ENCODE measurements at regions not wholly inside any gene's neighbourhood (a gene's known extent, or its start where the extent isn't known, plus 50 kb on each side); places are given as distances from the start of the nearest gene placed in this dataset.

DNA sequence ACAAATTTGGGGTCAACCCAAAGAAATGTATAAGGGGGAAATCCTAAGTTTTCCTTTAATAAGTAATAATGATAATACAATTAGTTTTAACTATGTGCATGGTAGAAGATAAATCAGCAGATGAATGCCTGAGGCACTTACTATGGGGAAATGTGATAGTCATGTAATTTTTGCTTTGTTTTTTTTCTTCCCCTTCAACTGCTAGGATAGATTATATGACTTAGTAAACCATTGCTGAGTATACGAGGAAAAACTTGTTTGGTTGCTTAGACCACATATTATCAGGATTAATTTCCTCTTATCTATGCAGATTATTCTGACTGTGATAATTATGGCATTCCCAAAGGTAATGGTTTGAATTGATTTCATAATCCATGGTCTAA, 181.1 kb downstream of the TGFB2 start:
- DNase-seq, result no peak

DNA sequence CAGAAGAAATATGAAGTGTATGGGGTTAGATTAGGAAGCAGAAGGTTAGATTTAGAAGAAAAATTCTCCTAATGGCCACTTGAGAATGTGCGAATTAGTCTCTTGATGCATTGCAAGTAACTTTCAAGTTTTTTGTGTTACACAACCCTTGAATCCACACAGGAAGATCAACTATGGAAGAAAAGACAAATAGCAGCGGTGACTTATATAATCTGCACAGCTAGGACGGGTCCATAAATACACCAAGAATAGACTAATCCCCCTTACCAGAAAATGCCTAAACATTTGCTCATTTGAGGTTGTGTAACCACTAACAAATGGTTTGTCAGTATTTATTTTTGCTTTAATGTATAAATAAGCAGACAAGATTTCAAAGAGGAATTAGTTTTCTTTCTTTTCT, 182.6 kb downstream of the TGFB2 start:
- no peak for DNase-seq

DNA sequence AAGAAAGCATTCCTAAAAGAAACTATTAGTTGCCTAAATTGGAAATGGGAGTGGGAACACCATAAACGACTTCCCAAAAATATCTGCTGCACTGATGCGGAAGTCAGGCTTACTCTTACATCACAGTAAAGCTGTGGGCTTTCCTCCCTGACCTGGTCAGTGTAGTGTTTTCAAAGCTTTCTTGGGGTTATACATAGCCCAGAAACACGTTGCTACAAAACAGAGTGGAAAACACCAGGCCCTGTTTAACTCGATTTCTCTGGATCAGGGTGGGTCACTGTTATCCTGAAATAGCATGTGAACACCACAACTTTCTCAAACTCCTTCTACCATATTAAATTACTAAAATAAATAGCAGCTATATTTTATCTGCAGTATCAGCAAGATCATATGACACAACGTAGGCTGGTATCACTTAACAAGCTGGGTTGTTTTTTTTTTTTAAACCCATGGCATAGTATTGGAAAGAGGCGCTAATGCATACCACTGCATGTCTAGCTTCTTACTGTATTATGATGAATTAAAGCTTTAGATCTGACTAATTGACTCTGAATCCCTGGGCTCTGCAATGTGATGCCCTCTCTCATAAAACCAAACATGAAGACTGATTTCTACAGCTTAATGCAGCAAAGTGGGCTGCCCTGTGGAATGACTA, 184.6 kb downstream of the TGFB2 start:
- DNase-seq, result no peak

DNA sequence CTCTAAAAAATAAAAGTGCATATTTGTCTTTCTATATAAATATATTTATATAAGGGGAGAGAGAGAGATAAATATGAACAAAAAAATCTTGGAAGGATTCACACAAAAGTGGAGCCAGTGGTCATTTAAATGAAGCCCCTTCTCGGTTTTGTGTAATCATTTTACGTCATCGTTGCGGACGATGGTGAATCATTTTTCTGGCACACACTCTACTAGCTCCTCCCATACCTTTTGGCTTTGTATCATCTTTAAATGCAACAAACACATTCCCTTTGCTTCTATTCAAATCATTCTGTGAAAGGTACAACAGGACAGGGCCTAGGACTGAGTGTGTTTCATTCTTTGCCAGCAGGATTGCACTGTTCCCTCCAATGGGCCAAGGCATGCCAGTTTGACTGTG, 186.8 kb downstream of the TGFB2 start:
- no peak for DNase-seq

DNA sequence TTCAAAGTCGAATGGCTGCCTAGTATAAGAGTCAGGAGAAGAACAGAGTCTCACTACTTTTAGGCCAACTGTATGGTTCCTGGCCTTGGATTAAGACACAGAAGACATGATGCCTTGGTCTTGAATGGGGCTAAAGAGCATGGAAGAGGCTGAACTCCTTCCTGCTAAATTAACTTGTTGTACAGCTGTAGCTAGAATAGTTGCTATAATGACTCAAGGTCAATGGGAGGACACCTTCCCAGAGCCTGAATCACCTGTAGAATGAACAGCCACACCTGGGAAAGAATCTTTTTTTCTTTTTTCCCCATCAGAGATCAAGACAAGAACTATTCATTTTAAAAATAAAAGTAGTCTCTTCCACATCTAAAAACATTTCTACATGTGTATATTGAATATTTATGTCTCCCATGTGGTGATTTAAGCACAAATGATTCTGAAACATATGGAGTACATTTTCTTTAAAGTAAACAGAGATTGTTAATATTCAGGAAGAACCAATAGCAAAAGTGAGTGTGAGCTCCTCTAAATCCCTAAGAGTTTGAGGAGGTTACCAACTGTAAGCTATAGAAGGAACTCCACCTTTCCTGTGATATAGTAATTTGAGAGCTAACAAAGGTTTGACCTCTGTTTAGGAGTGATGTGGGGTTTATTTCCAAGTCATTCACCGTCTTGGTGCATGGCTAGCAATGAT, 191.3 kb downstream of the TGFB2 start:
- DNase-seq, result no peak

DNA sequence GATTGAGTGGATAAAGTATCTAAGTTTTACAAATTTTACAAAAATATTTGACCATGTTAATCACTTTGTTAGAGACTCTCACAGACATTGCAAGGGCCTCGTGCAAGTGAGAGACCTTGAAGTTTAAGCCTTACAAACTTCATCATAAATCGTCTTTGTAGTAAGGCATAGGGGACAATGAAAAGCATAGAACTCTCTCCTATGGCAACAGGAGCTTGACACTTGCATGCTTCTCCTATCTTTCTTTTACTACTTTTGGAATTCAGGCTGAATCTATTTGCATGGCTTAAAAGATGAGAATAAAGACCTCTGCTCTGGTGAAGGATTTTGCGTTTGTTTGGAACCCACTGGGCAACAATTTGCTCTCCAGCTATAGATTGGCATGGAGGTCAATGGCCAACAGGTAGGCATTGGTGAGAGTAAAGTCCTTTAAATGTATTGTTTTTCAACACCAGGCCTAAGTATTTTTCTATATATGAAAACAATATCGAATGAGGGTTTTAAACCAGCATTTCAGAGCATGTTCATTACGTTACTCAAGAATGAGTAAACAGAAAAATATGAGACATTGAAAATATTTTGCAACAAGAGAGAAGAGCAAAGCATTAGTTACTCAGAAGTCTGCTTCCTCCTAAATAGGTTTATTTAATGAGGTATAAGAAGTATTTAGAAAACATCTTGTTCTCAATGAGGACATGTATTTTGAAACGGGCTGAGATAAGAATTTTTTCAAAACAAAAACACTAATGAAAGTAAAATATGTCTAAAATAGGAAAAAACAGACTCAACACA, 192.2 kb downstream of the TGFB2 start:
- DNase-seq, result no peak

DNA sequence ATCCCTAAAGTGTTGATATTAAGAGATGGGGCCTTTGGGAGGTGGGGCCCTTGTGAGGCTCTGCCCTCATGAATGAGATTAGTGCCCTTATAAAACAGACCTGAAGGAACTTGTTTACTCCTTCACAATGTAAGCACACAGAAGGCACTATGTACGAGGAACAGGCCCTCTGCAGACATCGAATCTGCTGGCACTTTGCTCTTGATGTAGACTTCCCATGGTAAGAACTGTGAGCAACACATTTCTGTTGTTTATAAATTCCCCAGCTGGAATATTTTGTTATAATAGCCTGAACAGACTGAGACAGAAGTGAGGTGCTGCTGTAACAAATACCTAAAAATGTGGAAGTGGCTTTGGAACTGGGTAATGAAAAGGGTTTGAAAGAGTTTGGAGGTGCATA, 193.2 kb downstream of the TGFB2 start:
- DNase-seq, result no peak

DNA sequence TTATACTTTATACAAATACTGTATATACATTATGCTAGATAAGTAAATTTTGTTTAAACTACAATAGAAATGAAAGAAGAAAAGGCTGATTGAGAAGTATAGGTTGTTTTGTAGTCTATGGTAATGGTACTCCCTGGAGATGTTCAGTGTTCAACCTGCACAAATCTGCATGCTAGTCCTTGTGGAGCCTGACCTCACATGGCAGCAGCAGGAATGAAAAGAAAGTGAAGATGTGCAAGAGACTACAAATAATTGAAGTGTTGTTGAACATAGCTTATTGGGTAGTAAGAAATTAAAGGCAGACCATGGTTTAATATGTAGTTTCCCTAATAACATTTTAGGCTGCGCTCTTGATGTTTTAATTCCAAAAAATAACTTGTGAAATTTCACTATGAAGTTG, 201.2 kb downstream of the TGFB2 start:
- no peak for DNase-seq

DNA sequence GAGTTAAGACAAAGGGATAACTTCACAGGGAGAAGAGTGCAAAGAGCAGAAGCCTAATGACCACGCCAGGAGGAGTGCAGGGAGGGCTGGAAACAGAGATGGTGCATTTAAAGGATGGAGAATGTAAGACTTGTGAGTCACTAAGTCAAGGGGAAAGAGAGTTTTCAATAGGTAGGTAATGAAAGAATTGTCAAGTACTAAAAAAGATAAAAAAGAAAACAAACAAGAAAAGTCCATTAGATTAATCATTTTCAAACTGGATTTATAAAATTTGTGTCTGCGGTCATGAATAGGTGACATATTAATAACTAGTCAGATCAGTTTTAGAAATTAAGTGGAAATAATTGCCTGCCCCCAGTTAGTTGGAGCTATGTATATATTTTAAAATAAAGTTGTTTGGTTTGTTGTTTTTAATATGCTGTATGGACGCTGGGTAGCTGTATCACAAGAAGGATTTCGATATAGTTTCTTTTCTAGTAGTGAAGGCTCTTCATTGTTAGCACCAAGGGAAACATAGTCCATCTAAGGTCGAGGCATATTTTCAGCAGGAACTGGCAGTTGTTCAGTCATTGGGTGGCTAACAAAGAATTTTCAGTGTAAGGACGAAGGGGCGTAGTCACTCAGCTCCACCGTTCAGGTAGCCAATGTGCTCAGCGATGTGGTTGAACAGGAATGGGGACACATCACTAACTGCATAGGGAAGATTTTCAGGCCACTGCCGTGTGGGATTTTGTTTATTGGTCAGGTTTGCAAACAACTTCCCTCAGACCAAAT, 203.0 kb downstream of the TGFB2 start:
- DNase-seq, result no peak

DNA sequence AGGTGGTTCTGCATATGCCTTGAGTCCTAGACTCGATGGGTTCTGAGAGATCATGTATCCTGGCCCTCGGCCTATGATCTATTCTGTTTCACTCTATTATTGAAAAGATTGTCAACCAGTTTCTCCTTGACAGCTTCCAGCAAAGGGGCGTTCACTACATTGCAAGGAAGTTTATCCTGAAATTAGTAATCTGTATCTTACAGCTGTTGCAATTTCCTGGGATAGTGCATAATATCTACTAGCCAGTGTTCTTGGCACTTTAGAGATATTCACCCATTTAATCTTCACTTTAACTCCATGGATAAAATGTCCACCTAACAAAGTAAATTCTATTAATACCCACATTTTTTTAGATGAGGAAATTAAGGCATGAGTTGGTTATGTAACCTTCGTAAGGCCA, 203.6 kb downstream of the TGFB2 start:
- DNase-seq, result no peak

DNA sequence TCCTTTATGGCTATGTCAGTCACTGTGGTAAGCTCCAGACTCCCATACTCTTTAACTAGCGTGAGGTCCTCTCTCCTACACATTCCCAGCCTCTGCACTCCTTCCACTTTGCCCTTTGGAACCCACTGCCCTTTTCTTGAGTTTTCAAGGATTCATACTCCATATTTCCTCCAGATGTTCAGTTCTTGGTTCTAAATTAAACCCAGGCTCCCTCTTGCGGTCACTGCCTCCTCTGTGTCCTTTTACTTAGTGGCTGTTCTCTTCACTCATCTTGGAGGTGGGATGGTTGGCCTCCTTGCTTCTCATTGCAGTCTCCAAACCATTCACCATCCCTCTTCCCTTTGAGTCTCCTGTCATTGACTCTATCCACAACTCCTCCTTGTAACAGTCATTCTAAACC, 208.1 kb downstream of the TGFB2 start:
- no peak for DNase-seq

DNA sequence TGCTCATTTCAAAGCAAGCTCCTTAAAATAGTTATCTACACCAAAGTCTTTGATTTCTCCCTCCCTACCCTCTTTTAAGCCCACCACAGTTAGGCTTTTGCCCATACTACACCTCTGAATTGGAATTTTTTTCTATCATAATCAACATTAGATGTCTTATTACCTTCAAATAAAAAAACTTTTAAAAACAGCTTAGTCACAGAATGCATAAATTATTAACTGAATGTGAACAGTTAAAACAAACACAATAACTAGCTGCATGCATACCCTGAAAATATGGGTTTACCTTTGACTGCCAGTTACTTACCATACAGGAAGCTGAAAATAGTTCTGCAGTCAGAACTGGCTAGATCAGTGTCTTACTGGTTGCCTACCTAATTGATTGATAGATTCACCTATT, 210.9 kb downstream of the TGFB2 start:
- DNase-seq, result no peak

DNA sequence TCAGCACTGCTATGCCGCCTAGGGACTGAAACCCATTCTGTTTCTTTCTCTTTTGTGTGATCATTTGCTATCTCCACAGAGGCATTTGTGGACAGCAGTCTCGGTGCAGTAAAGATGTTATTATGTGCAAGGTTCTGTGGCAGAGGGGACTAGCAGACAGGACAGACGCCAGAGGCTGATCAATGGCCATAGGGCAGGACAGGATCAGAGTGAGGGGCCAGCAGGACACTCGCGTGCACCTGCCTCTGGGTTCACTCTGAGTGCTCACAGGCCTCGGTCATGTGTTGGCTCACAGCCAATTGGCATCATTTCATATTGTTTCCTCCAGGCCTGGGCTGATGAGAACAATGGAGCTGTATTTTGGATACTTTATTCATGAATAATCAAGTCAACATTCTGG, 212.6 kb downstream of the TGFB2 start:
- DNase-seq, result no peak

DNA sequence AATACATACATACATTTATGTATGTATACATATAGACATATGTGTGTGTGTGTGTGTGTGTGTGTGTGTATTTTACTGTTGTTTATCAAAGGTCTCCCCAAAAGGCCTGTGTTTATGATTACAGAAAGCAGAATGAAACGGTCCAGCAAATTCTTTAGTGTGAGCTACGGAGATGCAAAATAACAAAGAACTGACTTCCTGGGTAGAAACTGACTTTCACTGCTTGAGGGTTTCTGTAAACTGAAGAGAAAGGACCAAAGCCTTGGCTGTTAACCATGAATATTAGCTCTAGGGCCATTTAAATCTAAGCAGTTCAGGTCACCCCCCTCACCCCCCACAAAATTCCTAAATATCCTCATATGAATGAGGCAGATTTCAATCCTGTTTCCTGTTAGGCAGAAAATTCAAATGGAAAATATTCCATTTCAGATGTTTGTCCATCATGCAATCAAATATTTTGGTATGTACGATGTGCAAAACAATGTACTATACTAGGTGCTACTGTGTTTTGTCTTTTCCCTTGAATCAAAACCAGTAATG, 213.2 kb downstream of the TGFB2 start:
- DNase-seq, result no peak

DNA sequence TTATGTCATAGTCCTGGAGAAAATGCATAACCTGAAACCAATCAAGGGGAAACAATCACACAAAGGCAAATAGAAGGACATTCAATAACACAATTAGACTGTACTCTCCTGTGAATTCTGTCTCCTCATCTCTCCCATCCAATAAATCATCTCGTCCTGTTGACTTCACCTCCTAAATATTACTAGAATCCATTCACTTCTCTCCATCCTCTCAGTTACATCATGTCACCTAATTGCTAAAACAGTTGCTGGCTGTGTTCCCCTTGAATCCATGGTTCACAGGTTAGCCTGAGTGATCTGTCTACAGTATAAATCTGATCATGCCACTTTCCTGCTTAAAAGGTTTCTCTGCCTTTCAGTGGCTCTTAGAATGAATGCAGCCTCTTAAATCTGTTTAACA, 220.2 kb downstream of the TGFB2 start:
- DNase-seq, result no peak

DNA sequence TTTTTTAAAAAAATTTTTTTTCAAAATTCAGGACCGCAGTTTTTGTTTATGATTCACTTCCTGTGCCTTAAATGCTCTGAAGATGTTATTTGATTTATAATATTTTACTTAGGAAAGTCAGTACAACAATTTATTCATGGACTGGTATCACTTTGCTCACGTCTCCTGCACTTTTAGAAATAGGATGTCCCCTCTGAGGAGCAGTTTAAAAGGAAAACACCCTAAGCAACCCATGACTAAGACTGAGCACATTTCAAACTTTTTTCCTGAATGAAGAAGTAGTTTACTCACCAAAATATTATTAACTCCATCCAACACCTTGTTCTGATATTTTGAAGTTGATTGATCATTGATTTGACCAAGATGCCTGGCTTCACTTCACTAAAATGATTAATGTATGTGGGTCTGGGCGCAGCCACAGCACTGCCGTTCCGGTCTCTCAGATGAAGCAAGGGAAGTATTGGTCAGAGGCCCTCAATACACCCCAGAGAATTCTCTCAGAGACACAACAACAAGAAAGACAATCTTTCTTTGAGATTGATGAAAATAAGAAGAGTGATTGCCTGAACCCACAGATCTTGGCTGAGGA, 223.9 kb downstream of the TGFB2 start:
- no peak for DNase-seq

DNA sequence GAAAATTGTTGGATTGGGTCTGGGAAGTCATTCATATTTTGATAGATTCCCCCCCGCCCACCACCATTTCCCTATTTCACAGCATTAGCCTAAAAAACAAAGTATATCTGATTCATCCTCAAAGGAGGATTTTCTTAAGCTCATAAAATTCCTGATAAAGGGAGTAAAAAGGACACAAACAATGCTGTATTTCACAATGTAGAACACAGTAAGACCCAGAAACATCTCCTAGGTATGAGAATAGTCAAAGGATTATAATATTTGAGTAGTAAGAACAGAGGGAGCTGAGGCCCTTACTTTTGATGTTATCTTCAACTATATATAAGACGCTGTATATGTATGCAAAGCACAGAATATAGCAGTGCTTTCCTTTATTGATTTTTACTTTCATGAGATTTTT, 225.3 kb downstream of the TGFB2 start:
- no peak for DNase-seq

DNA sequence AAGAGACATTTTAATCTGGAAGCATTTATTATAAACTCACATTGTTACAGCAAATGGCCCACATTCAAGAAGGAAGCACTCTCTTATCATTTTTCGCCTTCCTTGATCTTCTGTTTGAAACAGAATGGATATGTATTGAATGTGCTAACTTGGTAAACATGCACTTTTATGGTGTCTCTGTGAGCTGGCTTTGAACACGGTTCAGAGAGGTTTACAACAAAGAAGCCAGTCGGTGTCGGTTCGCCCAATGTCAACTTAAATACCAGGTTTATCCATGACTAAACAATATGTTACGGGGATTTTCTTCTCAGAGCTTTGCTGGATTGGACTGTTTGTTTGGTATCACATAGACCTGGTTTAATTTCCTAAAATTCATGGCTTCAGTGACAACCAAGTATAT, 226.4 kb downstream of the TGFB2 start:
- no peak for DNase-seq

DNA sequence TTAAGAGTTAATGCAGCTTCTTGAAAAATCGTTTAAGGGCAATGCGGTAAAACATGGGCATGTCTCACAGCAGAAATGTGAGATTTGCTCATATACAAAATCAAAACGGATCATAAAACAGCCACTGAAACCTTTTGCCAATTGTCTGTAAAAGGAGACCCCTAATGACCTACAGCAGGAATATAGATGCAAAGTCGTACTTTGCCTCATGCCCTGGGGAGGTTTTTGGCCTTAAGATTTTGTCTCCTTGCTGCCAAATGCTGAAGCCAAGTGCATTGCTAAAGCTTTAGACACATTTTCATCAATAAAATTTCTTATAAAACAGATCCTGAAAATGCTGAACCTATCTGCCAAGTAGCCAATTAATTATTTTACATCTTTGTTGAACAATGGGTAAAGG, 226.9 kb downstream of the TGFB2 start:
- DNase-seq, result no peak

DNA sequence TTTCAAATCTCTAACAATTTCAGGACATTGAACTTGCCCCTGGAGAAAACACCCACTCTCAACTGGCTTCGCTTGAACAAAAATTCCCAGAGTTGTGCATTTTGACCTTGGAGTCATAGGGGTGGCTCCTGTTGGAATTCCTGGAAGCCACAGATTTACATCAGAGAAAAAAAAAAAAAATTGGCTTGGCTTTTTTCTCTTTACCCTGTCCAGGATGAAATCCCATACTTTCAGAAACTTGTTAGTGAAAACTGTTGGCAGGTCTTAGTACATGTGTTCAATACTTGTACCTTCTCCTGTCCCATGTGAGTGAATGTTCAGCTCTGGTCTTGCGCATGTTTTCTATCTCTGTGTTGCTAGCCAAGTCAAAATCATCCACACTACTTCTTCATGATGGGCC, 228.8 kb downstream of the TGFB2 start:
- no peak for DNase-seq

DNA sequence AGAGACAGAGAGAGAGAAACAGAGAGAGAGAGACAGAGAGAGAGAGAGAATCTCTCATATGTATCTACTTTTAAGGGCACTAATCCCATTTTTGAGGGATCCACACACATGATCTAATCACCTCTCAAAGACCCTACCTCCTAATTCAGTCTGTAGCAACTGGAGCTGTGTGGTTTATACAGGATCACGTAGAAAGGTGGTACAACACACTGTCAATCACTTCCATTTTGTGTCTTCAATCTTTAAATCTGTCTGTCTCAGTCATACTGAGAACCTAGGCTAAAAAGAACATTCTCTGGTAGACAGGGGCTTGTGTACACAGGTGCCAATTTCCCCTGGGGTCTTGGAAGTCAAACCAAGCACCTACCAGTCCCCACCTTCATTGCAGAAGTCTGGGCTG, 229.9 kb downstream of the TGFB2 start:
- no peak for DNase-seq

DNA sequence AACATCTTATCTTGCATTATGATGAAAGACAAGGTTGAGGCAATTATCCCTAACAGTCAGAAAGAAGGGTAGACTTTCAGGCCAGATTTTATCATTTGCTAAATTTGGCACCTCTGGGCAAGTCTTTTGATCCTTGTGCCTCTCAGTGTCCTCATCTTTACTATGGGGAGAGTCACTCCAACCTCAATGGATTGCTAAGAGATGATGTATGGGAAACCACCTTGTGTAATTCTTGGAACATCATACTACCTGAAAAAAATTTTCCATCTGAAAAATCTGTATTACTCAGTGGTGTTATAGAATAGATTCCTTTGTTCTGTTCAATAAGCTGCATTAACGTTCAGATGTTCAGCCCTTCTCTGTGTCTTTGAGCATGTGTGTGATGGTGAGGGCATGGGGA, 230.7 kb downstream of the TGFB2 start:
- DNase-seq, result no peak

DNA sequence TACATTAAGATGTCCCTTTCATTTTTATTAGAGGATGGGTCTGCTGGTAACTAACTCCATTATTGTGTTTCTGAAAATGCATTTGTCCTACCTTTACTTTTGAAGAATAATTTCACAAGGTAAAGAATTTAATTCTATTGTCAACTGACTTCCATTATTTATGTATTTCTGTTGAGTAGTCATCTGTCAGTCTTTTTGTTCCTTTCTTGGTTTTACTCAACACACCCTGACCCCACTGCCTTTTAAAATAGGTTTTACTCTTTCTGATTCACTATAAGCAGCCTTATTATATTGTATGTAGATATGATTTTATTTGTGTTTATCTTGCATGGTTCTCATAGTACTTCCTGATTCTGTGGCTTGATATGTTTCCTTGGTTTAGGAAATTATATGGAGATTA, 237.5 kb downstream of the TGFB2 start:
- no peak for DNase-seq
